GM23338 (cell line): ENCODE measurements at regions not wholly inside any gene's neighbourhood (a gene's known extent, or its start where the extent isn't known, plus 50 kb on each side); places are given as distances from the start of the nearest gene placed in this dataset.

Source experiments
- TF ChIP-seq, protein P1 (sequence below), 2 experiments: fragments of 200-600 bp in 1 of 2; sonication (generic) in 1 of 2; conservative IDR thresholded peaks; 2 replicates each; pipeline versions ENCODE4 v1.5.1 to v1.6.1; 2016 to 2017; ENCODE audit warnings: antibody characterized with exemption in 2 of 2, low read depth in 2 of 2, mild to moderate bottlenecking in 2 of 2, moderate library complexity in 1 of 2
- TF ChIP-seq, protein P2 (sequence below): IDR thresholded peaks from one replicate; pipeline ENCODE4 v1.6.1; 2018; ENCODE audit warnings: antibody characterized with exemption; ENCODE audit not compliant: unreplicated experiment

DNA sequence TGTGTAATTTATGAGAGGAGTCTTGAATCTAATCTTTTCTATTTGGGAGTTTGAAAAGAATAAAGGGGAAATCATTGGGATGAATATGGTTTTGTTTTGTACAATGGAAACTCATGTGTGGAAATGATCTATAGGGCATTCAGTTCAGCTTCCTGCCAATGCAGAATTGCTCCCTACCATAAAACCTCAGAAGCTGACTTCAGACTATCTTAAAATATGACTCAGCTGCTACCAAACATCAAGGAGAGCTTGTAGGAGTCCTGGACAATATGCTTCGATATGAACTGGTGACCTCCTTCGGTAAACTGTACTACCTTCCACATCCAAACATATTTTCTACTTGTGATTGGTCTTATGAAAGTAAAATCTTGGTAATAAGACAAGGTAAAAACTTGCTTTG, 160.6 kb downstream of the CAPZA3 start:
- TF ChIP-seq, protein P1, sequence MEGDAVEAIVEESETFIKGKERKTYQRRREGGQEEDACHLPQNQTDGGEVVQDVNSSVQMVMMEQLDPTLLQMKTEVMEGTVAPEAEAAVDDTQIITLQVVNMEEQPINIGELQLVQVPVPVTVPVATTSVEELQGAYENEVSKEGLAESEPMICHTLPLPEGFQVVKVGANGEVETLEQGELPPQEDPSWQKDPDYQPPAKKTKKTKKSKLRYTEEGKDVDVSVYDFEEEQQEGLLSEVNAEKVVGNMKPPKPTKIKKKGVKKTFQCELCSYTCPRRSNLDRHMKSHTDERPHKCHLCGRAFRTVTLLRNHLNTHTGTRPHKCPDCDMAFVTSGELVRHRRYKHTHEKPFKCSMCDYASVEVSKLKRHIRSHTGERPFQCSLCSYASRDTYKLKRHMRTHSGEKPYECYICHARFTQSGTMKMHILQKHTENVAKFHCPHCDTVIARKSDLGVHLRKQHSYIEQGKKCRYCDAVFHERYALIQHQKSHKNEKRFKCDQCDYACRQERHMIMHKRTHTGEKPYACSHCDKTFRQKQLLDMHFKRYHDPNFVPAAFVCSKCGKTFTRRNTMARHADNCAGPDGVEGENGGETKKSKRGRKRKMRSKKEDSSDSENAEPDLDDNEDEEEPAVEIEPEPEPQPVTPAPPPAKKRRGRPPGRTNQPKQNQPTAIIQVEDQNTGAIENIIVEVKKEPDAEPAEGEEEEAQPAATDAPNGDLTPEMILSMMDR (conservative IDR thresholded peaks at IDR 0.05; ENCODE audit: low read depth in 2 of 2): no peak
- TF ChIP-seq, protein P2, sequence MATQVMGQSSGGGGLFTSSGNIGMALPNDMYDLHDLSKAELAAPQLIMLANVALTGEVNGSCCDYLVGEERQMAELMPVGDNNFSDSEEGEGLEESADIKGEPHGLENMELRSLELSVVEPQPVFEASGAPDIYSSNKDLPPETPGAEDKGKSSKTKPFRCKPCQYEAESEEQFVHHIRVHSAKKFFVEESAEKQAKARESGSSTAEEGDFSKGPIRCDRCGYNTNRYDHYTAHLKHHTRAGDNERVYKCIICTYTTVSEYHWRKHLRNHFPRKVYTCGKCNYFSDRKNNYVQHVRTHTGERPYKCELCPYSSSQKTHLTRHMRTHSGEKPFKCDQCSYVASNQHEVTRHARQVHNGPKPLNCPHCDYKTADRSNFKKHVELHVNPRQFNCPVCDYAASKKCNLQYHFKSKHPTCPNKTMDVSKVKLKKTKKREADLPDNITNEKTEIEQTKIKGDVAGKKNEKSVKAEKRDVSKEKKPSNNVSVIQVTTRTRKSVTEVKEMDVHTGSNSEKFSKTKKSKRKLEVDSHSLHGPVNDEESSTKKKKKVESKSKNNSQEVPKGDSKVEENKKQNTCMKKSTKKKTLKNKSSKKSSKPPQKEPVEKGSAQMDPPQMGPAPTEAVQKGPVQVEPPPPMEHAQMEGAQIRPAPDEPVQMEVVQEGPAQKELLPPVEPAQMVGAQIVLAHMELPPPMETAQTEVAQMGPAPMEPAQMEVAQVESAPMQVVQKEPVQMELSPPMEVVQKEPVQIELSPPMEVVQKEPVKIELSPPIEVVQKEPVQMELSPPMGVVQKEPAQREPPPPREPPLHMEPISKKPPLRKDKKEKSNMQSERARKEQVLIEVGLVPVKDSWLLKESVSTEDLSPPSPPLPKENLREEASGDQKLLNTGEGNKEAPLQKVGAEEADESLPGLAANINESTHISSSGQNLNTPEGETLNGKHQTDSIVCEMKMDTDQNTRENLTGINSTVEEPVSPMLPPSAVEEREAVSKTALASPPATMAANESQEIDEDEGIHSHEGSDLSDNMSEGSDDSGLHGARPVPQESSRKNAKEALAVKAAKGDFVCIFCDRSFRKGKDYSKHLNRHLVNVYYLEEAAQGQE: no peak
